Hepatocyte (in vitro differentiated cells): ENCODE measurements at regions not wholly inside any gene's neighbourhood (a gene's known extent, or its start where the extent isn't known, plus 50 kb on each side); places are given as distances from the start of the nearest gene placed in this dataset.

Experiments
- DNase-seq: peaks from one replicate; pipeline ENCODE4 v3.0.0-alpha.2; 2016; ENCODE audit warnings: low spot score
- H2AFZ ChIP-seq: fragments of 200-600 bp; sonication (generic); 2 replicates; pipeline ENCODE4 v1.6.0; 2016; ENCODE audit warnings: antibody characterized with exemption, mild to moderate bottlenecking
- H3K27ac ChIP-seq: fragments of 200-600 bp; sonication (generic); 2 replicates; pipeline ENCODE4 v1.5.1; 2016; ENCODE audit warnings: mild to moderate bottlenecking
- H3K27me3 ChIP-seq: fragments of 200-600 bp; sonication (generic); 2 replicates; pipeline ENCODE4 v1.6.1; 2016
- H3K36me3 ChIP-seq: fragments of 200-600 bp; sonication (generic); replicated peaks from 2 replicates; pipeline ENCODE4 v1.5.1; 2016; ENCODE audit warnings: low read depth; ENCODE audit not compliant: insufficient read depth
- H3K4me1 ChIP-seq: fragments of 200-600 bp; sonication (generic); 2 replicates; pipeline ENCODE4 v1.5.1; 2016; ENCODE audit warnings: mild to moderate bottlenecking, moderate library complexity; ENCODE audit not compliant: insufficient read depth
- H3K4me2 ChIP-seq: fragments of 200-600 bp; sonication (generic); 2 replicates; pipeline ENCODE4 v1.6.0; 2016
- H3K4me3 ChIP-seq: fragments of 200-600 bp; sonication (generic); 2 replicates; pipeline ENCODE4 v1.5.1; 2016; ENCODE audit warnings: mild to moderate bottlenecking
- H3K79me2 ChIP-seq: fragments of 200-600 bp; sonication (generic); 2 replicates; pipeline ENCODE4 v1.6.0; 2017; ENCODE audit warnings: mild to moderate bottlenecking
- H3K9me2 ChIP-seq: fragments of 200-600 bp; sonication (generic); replicated peaks from 2 replicates; pipeline ENCODE4 v1.6.0; 2017; ENCODE audit warnings: mild to moderate bottlenecking; ENCODE audit not compliant: insufficient read depth
- H3K9me3 ChIP-seq: fragments of 200-600 bp; sonication (generic); 2 replicates; pipeline ENCODE4 v1.5.1; 2016; ENCODE audit warnings: low read depth, mild to moderate bottlenecking
- H4K20me1 ChIP-seq: fragments of 200-600 bp; sonication (generic); 2 replicates; pipeline ENCODE4 v1.6.0; 2016; ENCODE audit warnings: mild to moderate bottlenecking; ENCODE audit not compliant: insufficient read depth, poor library complexity, severe bottlenecking
- EZH2 ChIP-seq: fragments of 200-600 bp; sonication (generic); IDR thresholded peaks from 2 replicates; pipeline ENCODE4 v1.6.1; 2016; ENCODE audit warnings: antibody characterized with exemption, mild to moderate bottlenecking, borderline replicate concordance
- EZH2phosphoT487 ChIP-seq: fragments of 200-600 bp; sonication (generic); IDR thresholded peaks from one replicate; pipeline ENCODE4 v1.6.1; 2018; ENCODE audit warnings: antibody characterized with exemption, mild to moderate bottlenecking, low read depth, moderate library complexity; ENCODE audit not compliant: unreplicated experiment, severe bottlenecking
- WGBS: methylation state at CpG from one replicate; pipeline ENCODE4 v1.1.6; 2016; ENCODE audit warnings: low lambda C conversion rate; ENCODE audit errors: missing lambda C conversion rate; 5-methylcytosine and 5-hydroxymethylcytosine counted together
- TF ChIP-seq, protein P1 (sequence below): fragments of 200-600 bp; sonication (generic); IDR thresholded peaks from 2 replicates; pipeline ENCODE4 v1.5.1; 2016; ENCODE audit warnings: antibody characterized with exemption, mild to moderate bottlenecking; ENCODE audit not compliant: poor library complexity

DNA sequence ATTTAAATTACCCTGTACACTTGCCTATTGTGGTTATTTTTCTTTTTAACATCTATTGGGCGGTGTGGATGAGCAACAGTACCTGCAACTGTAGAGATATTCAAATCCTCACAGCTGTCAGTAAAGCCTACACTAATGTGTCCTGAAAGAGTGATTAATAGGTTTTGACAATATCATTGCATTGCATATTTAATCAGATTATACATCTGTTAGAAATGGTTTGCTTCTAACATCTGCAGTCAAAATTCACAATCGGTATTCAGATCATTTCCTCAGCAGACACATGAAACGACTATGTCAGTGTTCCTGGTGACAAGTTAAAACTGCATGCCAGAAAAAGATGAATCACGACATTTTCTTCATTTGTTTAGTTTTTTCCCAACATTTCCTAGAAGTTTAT is 254.6 kb upstream of the EPHA5 start:
- Histone ChIP-seq H3K9me2 (no peaks in the 10 kb centered on the region), H3K4me2 (no peak overlapping the region), H3K27ac (no peak overlapping the region), H3K36me3 (no peaks in the 10 kb centered on the region), H3K4me1 (no peaks in the 10 kb centered on the region), H3K27me3 (no peaks in the 10 kb centered on the region), H2AFZ (no peak overlapping the region), H4K20me1 (no peaks in the 10 kb centered on the region), H3K9me3 (no peaks in the 10 kb centered on the region), H3K79me2 (no peaks in the 10 kb centered on the region), H3K4me3 (no peak overlapping the region)
- TF ChIP-seq EZH2phosphoT487 (no peak), EZH2 (no peak)
- TF ChIP-seq, protein P1, sequence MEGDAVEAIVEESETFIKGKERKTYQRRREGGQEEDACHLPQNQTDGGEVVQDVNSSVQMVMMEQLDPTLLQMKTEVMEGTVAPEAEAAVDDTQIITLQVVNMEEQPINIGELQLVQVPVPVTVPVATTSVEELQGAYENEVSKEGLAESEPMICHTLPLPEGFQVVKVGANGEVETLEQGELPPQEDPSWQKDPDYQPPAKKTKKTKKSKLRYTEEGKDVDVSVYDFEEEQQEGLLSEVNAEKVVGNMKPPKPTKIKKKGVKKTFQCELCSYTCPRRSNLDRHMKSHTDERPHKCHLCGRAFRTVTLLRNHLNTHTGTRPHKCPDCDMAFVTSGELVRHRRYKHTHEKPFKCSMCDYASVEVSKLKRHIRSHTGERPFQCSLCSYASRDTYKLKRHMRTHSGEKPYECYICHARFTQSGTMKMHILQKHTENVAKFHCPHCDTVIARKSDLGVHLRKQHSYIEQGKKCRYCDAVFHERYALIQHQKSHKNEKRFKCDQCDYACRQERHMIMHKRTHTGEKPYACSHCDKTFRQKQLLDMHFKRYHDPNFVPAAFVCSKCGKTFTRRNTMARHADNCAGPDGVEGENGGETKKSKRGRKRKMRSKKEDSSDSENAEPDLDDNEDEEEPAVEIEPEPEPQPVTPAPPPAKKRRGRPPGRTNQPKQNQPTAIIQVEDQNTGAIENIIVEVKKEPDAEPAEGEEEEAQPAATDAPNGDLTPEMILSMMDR: no peak
- 86% methylated on average over 4 of the region's 4 CpGs for WGBS
- DNase-seq: no peak

DNA sequence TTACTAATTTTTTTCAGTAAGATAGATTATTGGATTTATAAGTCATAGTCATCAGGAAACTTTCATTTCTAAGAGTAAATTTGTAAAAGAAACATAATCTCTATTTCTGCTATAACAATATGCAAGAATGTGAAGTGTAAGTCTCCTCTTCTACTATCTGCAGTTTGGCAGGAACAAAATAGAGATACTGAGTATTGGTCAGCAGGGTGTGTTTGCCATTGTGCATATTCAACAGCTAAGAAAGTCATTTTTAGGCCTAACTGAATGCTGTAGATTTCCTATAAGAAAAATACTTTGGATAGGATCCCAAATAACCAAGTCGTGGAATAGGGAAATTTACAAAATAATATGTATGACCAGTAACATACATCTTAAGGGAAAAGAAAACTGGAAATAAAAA is 253.3 kb upstream of the EPHA5 start:
- no peaks in the 10 kb centered on the region for H3K9me2 ChIP-seq
- H3K27me3 ChIP-seq: no peaks in the 10 kb centered on the region
- H3K9me3 ChIP-seq: no peaks in the 10 kb centered on the region
- H3K4me3 ChIP-seq: no peak overlapping the region
- TF ChIP-seq EZH2phosphoT487 (no peak), EZH2 (no peak)
- TF ChIP-seq, protein P1: no peak
- H3K79me2 ChIP-seq: no peaks in the 10 kb centered on the region
- H3K4me1 ChIP-seq: no peaks in the 10 kb centered on the region
- H3K27ac ChIP-seq: no peak overlapping the region
- H2AFZ ChIP-seq: no peak overlapping the region
- DNase-seq: no peak
- H3K36me3 ChIP-seq: no peaks in the 10 kb centered on the region
- WGBS: 59% methylated on average over 1 of the region's 1 CpG
- no peaks in the 10 kb centered on the region for H4K20me1 ChIP-seq
- H3K4me2 ChIP-seq: no peak overlapping the region

DNA sequence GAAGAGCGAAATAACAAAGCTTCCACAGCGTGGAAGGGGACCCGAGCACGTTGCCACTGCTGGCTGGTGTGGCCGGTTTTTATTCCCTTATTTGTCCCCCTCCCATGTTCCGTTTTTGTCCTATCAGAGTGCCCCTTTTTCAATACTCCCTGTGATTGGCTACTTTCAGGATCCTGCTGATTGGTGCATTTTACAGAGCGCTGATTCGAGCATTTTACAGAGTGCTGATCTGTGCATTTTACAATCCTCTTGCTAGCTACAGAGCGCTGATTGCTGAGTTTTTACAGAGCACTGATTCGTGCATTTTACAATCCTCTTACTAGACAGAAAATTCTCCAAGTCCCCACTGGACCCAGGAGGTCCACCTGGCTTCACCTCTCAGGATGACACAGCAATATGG is 250.9 kb upstream of the EPHA5 start:
- Histone ChIP-seq H3K4me2 (no peak overlapping the region), H2AFZ (no peak overlapping the region), H3K4me3 (no peak overlapping the region), H3K27ac (no peak overlapping the region), H3K9me2 (no peaks in the 10 kb centered on the region), H3K27me3 (no peaks in the 10 kb centered on the region), H3K36me3 (no peaks in the 10 kb centered on the region), H4K20me1 (no peaks in the 10 kb centered on the region), H3K4me1 (no peaks in the 10 kb centered on the region), H3K9me3 (no peaks in the 10 kb centered on the region), H3K79me2 (no peaks in the 10 kb centered on the region)
- TF ChIP-seq EZH2phosphoT487: no peak
- TF ChIP-seq EZH2: no peak
- TF ChIP-seq, protein P1: no peak
- no peak for DNase-seq
- WGBS: 96% methylated on average over 10 of the region's 10 CpGs

DNA sequence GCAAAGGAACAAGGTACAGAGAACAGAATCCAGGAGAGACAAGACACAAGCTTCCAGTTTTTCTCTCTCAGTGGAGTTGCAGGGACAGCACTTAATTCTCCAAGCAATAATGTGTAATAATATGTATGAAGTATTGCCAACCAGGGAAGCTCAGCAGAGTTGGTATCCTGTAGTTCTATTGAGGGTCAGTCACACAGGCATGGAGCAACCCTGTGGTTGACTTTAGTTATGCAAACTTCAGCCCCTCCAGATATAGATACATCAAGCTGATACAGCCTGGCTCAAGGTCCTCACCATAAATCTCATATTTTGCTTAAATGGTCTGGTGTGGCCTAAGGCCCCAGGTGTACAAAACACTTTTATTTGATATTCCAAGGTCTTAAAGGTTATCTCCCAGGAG is 248.6 kb upstream of the EPHA5 start:
- no peaks in the 10 kb centered on the region for H3K27me3 ChIP-seq
- no peak for DNase-seq
- no peak overlapping the region for H2AFZ ChIP-seq
- no peaks in the 10 kb centered on the region for H3K9me3 ChIP-seq
- no peak overlapping the region for H3K4me3 ChIP-seq
- no peaks in the 10 kb centered on the region for H3K4me1 ChIP-seq
- H3K36me3 ChIP-seq: no peaks in the 10 kb centered on the region
- H3K9me2 ChIP-seq: no peaks in the 10 kb centered on the region
- no peaks in the 10 kb centered on the region for H3K79me2 ChIP-seq
- no peak overlapping the region for H3K4me2 ChIP-seq
- H4K20me1 ChIP-seq: no peaks in the 10 kb centered on the region
- TF ChIP-seq EZH2 (no peak), EZH2phosphoT487 (no peak)
- TF ChIP-seq, protein P1: no peak
- H3K27ac ChIP-seq: no peak overlapping the region
